MCF 10A (cell line): ENCODE measurements at regions not wholly inside any gene's neighbourhood (a gene's known extent, or its start where the extent isn't known, plus 50 kb on each side); places are given as distances from the start of the nearest gene placed in this dataset.
A peak's percentile ranks its signal among the peaks of the same experiment; 100 is the strongest.

Experiments
- BruUV-seq: library from RNA; stranded (reverse); fragments of 400-500 nt; replicated peaks from 2 replicates; lab custom pipeline; 2021; lab: Mats Ljungman, UMichigan
- CTCF ChIA-PET: fragments of 300-600 bp; sonication (Branson Sonifier 250); formaldehyde crosslinking; extraction: SDS; loops from one replicate; lab custom pipeline; 2021; ENCODE audit warnings: antibody characterized with exemption, inconsistent platforms; lab: Yijun Ruan, JAX
- POLR2A ChIA-PET: fragments of 300-600, 350-650 bp; sonication (Branson Sonifier 250); formaldehyde crosslinking; extraction: SDS; loops from one replicate; lab custom pipeline; 2020; ENCODE audit warnings: antibody characterized with exemption, inconsistent platforms; lab: Yijun Ruan, JAX
- DNase-seq: peaks from one replicate; pipeline ENCODE4 v3.0.0-alpha.2; 2018; ENCODE audit not compliant: unreplicated experiment
- H3K27ac Mint-ChIP-seq: one replicate; pipeline ENCODE4 v1.8.0; 2022; ENCODE audit warnings: mild to moderate bottlenecking, low read depth, mixed read lengths; ENCODE audit not compliant: unreplicated experiment
- H3K27me3 Mint-ChIP-seq: one replicate; pipeline ENCODE4 v1.8.0; 2022; ENCODE audit warnings: mixed read lengths; ENCODE audit not compliant: insufficient read depth, unreplicated experiment
- H3K36me3 Mint-ChIP-seq: one replicate; pipeline ENCODE4 v1.8.0; 2022; ENCODE audit warnings: mild to moderate bottlenecking, moderate library complexity, mixed read lengths; ENCODE audit not compliant: insufficient read depth, unreplicated experiment
- H3K4me1 Mint-ChIP-seq: one replicate; pipeline ENCODE4 v1.8.0; 2022; ENCODE audit warnings: mixed read lengths; ENCODE audit not compliant: insufficient read depth, unreplicated experiment
- H3K4me3 Mint-ChIP-seq: one replicate; pipeline ENCODE4 v1.8.0; 2022; ENCODE audit warnings: mild to moderate bottlenecking, moderate library complexity, mixed read lengths; ENCODE audit not compliant: unreplicated experiment
- H3K9me3 Mint-ChIP-seq: one replicate; pipeline ENCODE4 v1.8.0; 2022; ENCODE audit warnings: mixed read lengths; ENCODE audit not compliant: unreplicated experiment
- CTCF ChIP-seq: fragments of 200-600 bp; IDR thresholded peaks from one replicate; pipeline ENCODE4 v1.8.0; 2022; ENCODE audit warnings: antibody characterized with exemption, mild to moderate bottlenecking; ENCODE audit not compliant: unreplicated experiment
- intact Hi-C: fragments of 100-400 bp; cut with micrococcal nuclease; formaldehyde crosslinking; loops from 2 replicates; pipeline ENCODE4 v1.14.1; 2022

GRCh38 chr13:46961719-46962118, 64.9 kb upstream of the HTR2A start:
- intact Hi-C loops = no loop called here
- Mint-ChIP-seq H3K9me3 (no peaks in the 10 kb centered on the region), H3K27me3 (no peaks in the 10 kb centered on the region), H3K36me3 (no peaks in the 10 kb centered on the region), H3K4me1 (peaks cover 17% of the 10 kb centered on the region), H3K27ac (no peak overlapping the region), H3K4me3 (no peak overlapping the region)
- no peak for TF ChIP-seq CTCF
- no TSS peak for BruUV-seq
- peak; percentile 83 for DNase-seq
- CTCF ChIA-PET = interaction anchor here (0.7 to 3.9 kb wide), 7 partner anchors 12 to 1086 kb away, joined by 3 to 29 read pairs (median 7); no protein-coding TSS in a partner anchor
- POLR2A ChIA-PET = interaction anchor here (1.2 to 1.3 kb wide), 2 partner anchors 15 to 62 kb away, joined by 3 to 4 read pairs; no protein-coding TSS in a partner anchor

- Mint-ChIP-seq H3K27me3 (no peaks in the 10 kb centered on the region), H3K36me3 (no peaks in the 10 kb centered on the region), H3K4me1 (no peaks in the 10 kb centered on the region), H3K4me3 (no peak overlapping the region), H3K9me3 (no peaks in the 10 kb centered on the region), H3K27ac (no peak overlapping the region)
- ChIA-PET POLR2A (no interaction called here), CTCF (no interaction called here)
- DNase-seq = peak; percentile 14
- no TSS peak for BruUV-seq
- TF ChIP-seq CTCF = no peak
- intact Hi-C loops = no loop called here
Observed at GRCh38 chr13:46953941-46954340, 57.1 kb upstream of the HTR2A start.

- POLR2A ChIA-PET = no interaction called here
- Mint-ChIP-seq H3K9me3 (no peaks in the 10 kb centered on the region), H3K36me3 (no peaks in the 10 kb centered on the region), H3K4me1 (no peaks in the 10 kb centered on the region), H3K27ac (no peak overlapping the region), H3K4me3 (no peak overlapping the region), H3K27me3 (no peaks in the 10 kb centered on the region)
- intact Hi-C loops = no loop called here
- no peak for DNase-seq
- no peak for TF ChIP-seq CTCF
- CTCF ChIA-PET = interaction anchor here (0.9 kb wide), 1 partner anchor 206 kb away, joined by 3 read pairs; no protein-coding TSS in a partner anchor
- no TSS peak for BruUV-seq
Observed at GRCh38 chr13:46953331-46953730, 56.5 kb upstream of the HTR2A start.

- no TSS peak for BruUV-seq
- intact Hi-C loops = no loop called here
- Mint-ChIP-seq H3K36me3 (no peaks in the 10 kb centered on the region), H3K9me3 (no peaks in the 10 kb centered on the region), H3K27ac (no peak overlapping the region), H3K4me1 (no peaks in the 10 kb centered on the region), H3K4me3 (no peak overlapping the region), H3K27me3 (no peaks in the 10 kb centered on the region)
- POLR2A ChIA-PET = interaction anchor here (0.7 to 1.0 kb wide), 2 partner anchors 11 to 849 kb away, joined by 3 to 4 read pairs; no protein-coding TSS in a partner anchor
- CTCF ChIA-PET = no interaction called here
- no peak for TF ChIP-seq CTCF
- DNase-seq = peak; percentile 77
Observed at GRCh38 chr13:46951516-46951915, 54.7 kb upstream of the HTR2A start.
